HL-60 (cell line): ENCODE measurements at regions not wholly inside any gene's neighbourhood (a gene's known extent, or its start where the extent isn't known, plus 50 kb on each side); places are given as distances from the start of the nearest gene placed in this dataset.

Experiments used
- DNase-seq, 2 experiments: peaks; one replicate each; pipeline ENCODE4 v3.0.0-alpha.2; 2010 to 2020; ENCODE audit warnings: low read depth in 1 of 2, low spot score in 1 of 2
- H3K27ac ChIP-seq: fragments of 250-450 bp; sonication (Bioruptor Pico); replicated peaks from 2 replicates; pipeline ENCODE4 v1.5.1; 2020; ENCODE audit warnings: mild to moderate bottlenecking, moderate library complexity
- H3K27me3 ChIP-seq: fragments of 250-450 bp; sonication (Bioruptor Pico); 2 replicates; pipeline ENCODE4 v1.5.1; 2021; ENCODE audit warnings: mild to moderate bottlenecking, moderate library complexity; ENCODE audit not compliant: insufficient read depth, poor library complexity, severe bottlenecking
- H3K4me3 ChIP-seq: replicated peaks from 2 replicates; pipeline ENCODE4 v1.5.1; 2011; ENCODE audit warnings: mild to moderate bottlenecking, control low read depth, low read length; ENCODE audit not compliant: insufficient read depth
- GABPA ChIP-seq: IDR thresholded peaks from 2 replicates; pipeline ENCODE4 v1.6.1; 2012; ENCODE audit warnings: low read depth
- POLR2AphosphoS5 ChIP-seq: IDR thresholded peaks from 2 replicates; pipeline ENCODE4 v1.6.1; 2012; ENCODE audit warnings: low read depth
- SPI1 ChIP-seq: IDR thresholded peaks from 2 replicates; pipeline ENCODE4 v1.6.1; 2012; ENCODE audit warnings: low read depth, mild to moderate bottlenecking, borderline replicate concordance
- TF ChIP-seq, protein P1 (sequence below): IDR thresholded peaks from one replicate; pipeline ENCODE4 v1.5.1; 2011; ENCODE audit warnings: low read length, control low read depth, inconsistent platforms; ENCODE audit not compliant: insufficient read depth
- TF ChIP-seq, protein P2 (sequence below): IDR thresholded peaks from 2 replicates; pipeline ENCODE4 v1.6.1; 2012; ENCODE audit warnings: low read depth; ENCODE audit not compliant: insufficient replicate concordance

DNA sequence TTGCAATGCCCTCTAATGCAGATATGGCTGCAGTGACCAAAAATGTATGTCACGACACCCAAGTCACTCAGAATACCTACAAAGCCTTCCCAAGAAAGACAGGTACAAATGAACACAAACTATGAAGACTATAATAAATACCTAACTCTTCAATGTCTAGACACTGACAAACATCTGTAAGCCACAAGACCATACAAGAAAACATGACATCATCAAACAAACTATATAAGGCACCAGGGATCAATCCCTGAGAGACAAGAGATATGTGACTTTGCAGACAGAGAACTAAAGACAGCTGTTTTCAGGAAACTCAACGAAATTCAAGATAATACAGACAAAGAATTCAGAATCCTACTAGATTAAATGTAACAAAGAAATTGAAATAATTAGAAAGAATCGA is 603.7 kb downstream of the CDH9 start:
- TF ChIP-seq, protein P1, sequence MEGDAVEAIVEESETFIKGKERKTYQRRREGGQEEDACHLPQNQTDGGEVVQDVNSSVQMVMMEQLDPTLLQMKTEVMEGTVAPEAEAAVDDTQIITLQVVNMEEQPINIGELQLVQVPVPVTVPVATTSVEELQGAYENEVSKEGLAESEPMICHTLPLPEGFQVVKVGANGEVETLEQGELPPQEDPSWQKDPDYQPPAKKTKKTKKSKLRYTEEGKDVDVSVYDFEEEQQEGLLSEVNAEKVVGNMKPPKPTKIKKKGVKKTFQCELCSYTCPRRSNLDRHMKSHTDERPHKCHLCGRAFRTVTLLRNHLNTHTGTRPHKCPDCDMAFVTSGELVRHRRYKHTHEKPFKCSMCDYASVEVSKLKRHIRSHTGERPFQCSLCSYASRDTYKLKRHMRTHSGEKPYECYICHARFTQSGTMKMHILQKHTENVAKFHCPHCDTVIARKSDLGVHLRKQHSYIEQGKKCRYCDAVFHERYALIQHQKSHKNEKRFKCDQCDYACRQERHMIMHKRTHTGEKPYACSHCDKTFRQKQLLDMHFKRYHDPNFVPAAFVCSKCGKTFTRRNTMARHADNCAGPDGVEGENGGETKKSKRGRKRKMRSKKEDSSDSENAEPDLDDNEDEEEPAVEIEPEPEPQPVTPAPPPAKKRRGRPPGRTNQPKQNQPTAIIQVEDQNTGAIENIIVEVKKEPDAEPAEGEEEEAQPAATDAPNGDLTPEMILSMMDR, result no peak
- no peak overlapping the region for H3K27ac ChIP-seq
- H3K4me3 ChIP-seq, result no peak overlapping the region
- H3K27me3 ChIP-seq, result no peaks in the 10 kb centered on the region
- no peak for DNase-seq

DNA sequence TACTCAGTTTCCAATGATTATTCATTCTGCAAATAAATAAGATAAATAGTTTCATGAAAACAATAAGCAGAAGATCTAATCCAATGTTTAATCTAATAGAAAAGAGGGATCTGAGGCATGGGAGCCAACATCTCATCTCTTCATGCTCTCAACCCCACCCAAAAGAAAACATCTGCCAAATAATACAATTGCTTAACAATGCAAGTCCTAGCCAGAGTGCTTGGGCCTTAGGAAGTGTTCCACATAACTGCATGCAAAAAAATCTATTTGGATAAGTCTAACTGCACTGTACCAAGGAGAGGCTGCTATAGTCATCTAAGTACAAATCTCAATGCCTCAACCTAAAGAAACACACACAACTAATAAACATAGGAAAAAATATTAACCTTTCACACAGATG is 606.0 kb downstream of the CDH9 start:
- DNase-seq, result no peak
- H3K4me3 ChIP-seq, result no peak overlapping the region
- TF ChIP-seq POLR2AphosphoS5 (no peak), SPI1 (no peak), GABPA (no peak)
- TF ChIP-seq, protein P2, sequence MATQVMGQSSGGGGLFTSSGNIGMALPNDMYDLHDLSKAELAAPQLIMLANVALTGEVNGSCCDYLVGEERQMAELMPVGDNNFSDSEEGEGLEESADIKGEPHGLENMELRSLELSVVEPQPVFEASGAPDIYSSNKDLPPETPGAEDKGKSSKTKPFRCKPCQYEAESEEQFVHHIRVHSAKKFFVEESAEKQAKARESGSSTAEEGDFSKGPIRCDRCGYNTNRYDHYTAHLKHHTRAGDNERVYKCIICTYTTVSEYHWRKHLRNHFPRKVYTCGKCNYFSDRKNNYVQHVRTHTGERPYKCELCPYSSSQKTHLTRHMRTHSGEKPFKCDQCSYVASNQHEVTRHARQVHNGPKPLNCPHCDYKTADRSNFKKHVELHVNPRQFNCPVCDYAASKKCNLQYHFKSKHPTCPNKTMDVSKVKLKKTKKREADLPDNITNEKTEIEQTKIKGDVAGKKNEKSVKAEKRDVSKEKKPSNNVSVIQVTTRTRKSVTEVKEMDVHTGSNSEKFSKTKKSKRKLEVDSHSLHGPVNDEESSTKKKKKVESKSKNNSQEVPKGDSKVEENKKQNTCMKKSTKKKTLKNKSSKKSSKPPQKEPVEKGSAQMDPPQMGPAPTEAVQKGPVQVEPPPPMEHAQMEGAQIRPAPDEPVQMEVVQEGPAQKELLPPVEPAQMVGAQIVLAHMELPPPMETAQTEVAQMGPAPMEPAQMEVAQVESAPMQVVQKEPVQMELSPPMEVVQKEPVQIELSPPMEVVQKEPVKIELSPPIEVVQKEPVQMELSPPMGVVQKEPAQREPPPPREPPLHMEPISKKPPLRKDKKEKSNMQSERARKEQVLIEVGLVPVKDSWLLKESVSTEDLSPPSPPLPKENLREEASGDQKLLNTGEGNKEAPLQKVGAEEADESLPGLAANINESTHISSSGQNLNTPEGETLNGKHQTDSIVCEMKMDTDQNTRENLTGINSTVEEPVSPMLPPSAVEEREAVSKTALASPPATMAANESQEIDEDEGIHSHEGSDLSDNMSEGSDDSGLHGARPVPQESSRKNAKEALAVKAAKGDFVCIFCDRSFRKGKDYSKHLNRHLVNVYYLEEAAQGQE, result no peak
- TF ChIP-seq, protein P1, result no peak
- no peaks in the 10 kb centered on the region for H3K27me3 ChIP-seq
- H3K27ac ChIP-seq, result no peak overlapping the region

DNA sequence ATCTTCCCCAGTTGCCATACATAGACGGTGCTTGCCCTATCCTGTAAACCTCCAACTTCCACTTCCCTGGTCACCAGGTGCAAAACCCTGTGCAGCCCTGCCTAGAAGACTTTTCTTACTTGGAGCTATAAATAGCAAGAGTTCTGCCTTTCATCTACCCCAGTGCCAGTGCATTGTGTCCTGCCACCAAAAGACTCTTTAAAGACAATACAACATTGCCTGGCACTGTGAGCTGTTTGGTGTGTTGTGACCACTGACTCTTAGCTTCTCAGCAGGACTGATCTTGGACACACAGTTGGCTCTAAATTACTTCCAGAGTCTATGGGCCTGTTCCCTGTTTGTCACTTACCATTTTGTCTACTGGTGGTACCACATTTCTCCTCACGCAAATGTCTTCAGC is 608.1 kb downstream of the CDH9 start:
- DNase-seq, result no peak
- H3K27me3 ChIP-seq, result no peaks in the 10 kb centered on the region
- TF ChIP-seq GABPA, result no peak
- no peak for TF ChIP-seq SPI1
- TF ChIP-seq, protein P2, result no peak
- no peak for TF ChIP-seq POLR2AphosphoS5
- TF ChIP-seq, protein P1, result no peak
- H3K4me3 ChIP-seq, result no peak overlapping the region
- H3K27ac ChIP-seq, result no peak overlapping the region

DNA sequence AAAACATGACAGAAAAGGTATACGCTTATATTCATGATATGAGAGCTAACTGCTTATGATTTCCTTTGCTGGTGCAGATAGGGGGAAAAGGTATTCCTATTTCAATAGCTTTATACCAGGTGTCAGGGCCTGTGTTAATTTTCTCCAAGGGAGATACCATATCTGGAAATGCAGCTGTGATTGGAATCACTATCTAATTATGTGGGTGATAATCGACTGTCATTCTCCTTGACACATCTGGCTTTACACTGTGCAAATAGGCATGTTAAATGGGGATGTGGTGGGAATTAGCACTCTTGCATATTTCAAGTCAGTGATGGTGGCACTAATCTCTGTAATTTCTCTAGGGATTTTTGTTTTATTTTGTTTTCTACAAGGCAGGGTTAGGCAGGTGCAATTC is 611.1 kb downstream of the CDH9 start:
- H3K27me3 ChIP-seq, result no peaks in the 10 kb centered on the region
- TF ChIP-seq GABPA, result no peak
- TF ChIP-seq, protein P2, result no peak
- no peak overlapping the region for H3K4me3 ChIP-seq
- DNase-seq, result no peak
- no peak overlapping the region for H3K27ac ChIP-seq
